Activated naive CD4-positive, alpha-beta T cell treated with anti-CD3 and anti-CD28 coated beads for 36 hours (primary cell): ENCODE measurements at regions not wholly inside any gene's neighbourhood (a gene's known extent, or its start where the extent isn't known, plus 50 kb on each side); places are given as distances from the start of the nearest gene placed in this dataset.

Experiments used
- CTCF ChIA-PET: fragments of 350-600 bp; sonication (Branson Sonifier 250); formaldehyde crosslinking; loops from one replicate; lab custom pipeline; 2021; ENCODE audit warnings: antibody characterized with exemption; lab: Charles Lee
- DNase-seq: peaks from one replicate; pipeline ENCODE4 v3.0.0-alpha.2; 2020
- H3K27ac Mint-ChIP-seq: one replicate; pipeline ENCODE4 v1.8.0; 2021; ENCODE audit warnings: mild to moderate bottlenecking, mixed read lengths
- H3K27me3 Mint-ChIP-seq: one replicate; pipeline ENCODE4 v1.8.0; 2021; ENCODE audit warnings: low read depth, mixed read lengths
- H3K36me3 Mint-ChIP-seq: one replicate; pipeline ENCODE4 v1.8.0; 2021; ENCODE audit warnings: low read depth, mixed read lengths
- H3K4me1 Mint-ChIP-seq: one replicate; pipeline ENCODE4 v1.8.0; 2021; ENCODE audit warnings: low read depth, mixed read lengths
- H3K4me3 Mint-ChIP-seq: one replicate; pipeline ENCODE4 v1.8.0; 2021; ENCODE audit warnings: mild to moderate bottlenecking, moderate library complexity, mixed read lengths
- H3K9me3 Mint-ChIP-seq: one replicate; pipeline ENCODE4 v1.8.0; 2021; ENCODE audit warnings: mixed read lengths
- intact Hi-C: fragments of 100-400 bp; cut with micrococcal nuclease; formaldehyde crosslinking; loops from one replicate; pipeline ENCODE4 v1.15.1; 2023

DNA sequence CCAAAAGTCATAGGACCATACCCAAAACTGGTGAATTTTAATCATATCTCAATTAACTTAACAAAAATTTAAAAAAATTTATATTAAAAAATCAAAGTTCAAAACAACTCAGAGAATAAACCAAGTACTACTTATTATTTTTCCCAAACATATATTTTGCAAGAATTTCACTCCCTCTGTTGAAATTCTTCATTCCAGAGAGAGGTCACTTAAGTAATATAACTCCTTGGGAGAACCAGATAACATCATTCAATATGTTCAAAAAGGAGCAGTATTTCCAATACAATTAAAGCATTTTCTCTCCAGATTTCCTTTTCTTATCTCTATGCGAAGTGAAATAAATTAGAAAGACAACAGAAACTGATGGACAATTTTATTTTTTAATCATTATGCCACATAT, 165.9 kb upstream of the RND3 start:
- no peak overlapping the region for H3K27ac Mint-ChIP-seq
- no peaks in the 10 kb centered on the region for H3K27me3 Mint-ChIP-seq

DNA sequence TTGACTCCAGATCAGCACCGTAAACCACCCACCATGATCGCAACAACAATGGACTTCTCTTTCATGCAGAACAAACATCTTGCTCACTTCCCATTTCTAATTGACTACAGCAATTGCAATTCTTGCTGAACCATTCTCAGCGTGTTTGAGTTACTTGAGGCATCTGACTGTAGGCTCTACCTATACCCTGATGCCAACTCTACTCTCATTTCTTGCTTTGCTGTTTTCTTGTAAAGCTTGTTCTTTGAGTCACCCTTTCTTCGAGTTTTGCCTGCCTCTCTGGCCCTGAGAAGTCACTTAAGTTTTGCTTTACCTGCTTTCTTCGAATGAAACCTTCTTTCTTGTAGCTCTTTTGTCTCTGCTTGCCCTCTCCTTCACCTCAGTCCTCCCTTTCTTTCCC, 160.5 kb upstream of the RND3 start:
- Mint-ChIP-seq H3K36me3 (no peaks in the 10 kb centered on the region), H3K4me1 (no peaks in the 10 kb centered on the region), H3K9me3 (no peaks in the 10 kb centered on the region), H3K27ac (no peak overlapping the region), H3K27me3 (no peaks in the 10 kb centered on the region), H3K4me3 (no peak overlapping the region)
- intact Hi-C loops: no loop called here
- no peak for DNase-seq
- CTCF ChIA-PET: no interaction called here

More for the DNA sequence above, 165.9 kb upstream of the RND3 start:
- Mint-ChIP-seq H3K9me3 (peaks cover 2% of the 10 kb centered on the region), H3K4me1 (no peaks in the 10 kb centered on the region), H3K36me3 (no peaks in the 10 kb centered on the region), H3K4me3 (no peak overlapping the region)
- intact Hi-C loops: no loop called here
- CTCF ChIA-PET: no interaction called here
- DNase-seq: no peak

DNA sequence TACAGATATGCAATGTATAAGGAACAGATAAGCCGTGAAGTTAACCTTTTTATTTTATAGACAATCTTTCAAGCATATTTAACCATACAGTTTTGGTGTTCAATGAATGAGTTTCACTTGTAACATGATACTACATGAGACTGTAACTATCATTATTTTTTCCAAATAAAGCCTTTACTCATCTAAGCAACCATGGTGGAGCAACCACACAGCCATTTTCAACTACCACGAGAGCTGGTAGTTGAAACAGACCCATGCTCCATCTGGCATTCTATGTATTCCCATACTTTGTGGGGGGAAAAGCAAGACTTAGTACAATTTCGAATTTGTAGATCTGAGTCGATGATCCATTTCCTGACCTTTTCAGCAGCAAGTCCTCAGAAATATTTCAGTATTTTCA, 159.3 kb upstream of the RND3 start:
- Mint-ChIP-seq H3K27me3 (no peaks in the 10 kb centered on the region), H3K27ac (no peak overlapping the region), H3K36me3 (no peaks in the 10 kb centered on the region), H3K9me3 (no peaks in the 10 kb centered on the region), H3K4me1 (no peaks in the 10 kb centered on the region), H3K4me3 (no peak overlapping the region)
- CTCF ChIA-PET: no interaction called here
- intact Hi-C loops: no loop called here
- no peak for DNase-seq

DNA sequence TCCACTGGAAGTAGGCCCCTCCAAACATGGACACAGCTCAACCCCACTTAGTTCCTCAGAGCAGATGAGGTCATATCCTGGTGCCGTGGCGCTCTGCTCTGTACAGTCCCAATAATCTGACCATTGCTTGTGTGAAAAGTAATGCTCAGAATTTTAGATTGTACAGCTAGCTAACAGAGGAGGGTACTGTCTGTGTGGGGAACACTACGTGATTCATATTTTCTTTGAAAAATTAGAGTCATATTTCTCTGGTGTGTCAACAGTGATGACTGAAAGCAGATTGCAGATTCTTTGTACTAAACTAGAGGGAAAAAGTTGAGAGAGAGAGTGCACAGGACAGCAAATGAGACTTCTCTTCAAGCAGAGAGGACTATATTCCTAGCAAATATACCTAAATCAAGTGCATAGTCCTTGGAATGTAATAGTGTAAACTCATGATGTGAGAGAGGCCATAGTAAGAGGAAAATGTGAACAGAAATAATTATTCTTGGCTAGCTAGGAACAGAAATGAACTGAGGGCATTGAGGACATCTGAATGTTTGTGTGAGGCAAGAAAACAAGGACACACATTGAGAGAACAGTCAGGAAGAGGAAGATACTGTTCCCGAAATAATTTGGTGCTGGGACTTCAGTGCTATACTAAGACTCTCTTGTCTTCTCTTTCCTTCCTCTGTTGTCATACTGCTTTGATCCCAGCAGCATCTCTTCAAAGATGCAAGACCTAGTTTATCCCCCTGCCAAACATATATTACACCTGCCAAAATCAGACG, 157.0 kb upstream of the RND3 start:
- DNase-seq: no peak
- no peaks in the 10 kb centered on the region for H3K9me3 Mint-ChIP-seq
- H3K4me1 Mint-ChIP-seq: no peaks in the 10 kb centered on the region
- no peak overlapping the region for H3K27ac Mint-ChIP-seq
- H3K36me3 Mint-ChIP-seq: no peaks in the 10 kb centered on the region
- no peaks in the 10 kb centered on the region for H3K27me3 Mint-ChIP-seq
- intact Hi-C loops: no loop called here
- CTCF ChIA-PET: no interaction called here
- H3K4me3 Mint-ChIP-seq: no peak overlapping the region

GRCh38 chr2:150643114-150643725, 155.8 kb upstream of the RND3 start:
- intact Hi-C loops: no loop called here
- H3K9me3 Mint-ChIP-seq: no peaks in the 10 kb centered on the region
- CTCF ChIA-PET: no interaction called here
- H3K36me3 Mint-ChIP-seq: no peaks in the 10 kb centered on the region
- H3K27me3 Mint-ChIP-seq: no peaks in the 10 kb centered on the region
- no peaks in the 10 kb centered on the region for H3K4me1 Mint-ChIP-seq
- no peak overlapping the region for H3K27ac Mint-ChIP-seq
- DNase-seq: no peak
- H3K4me3 Mint-ChIP-seq: no peak overlapping the region

DNA sequence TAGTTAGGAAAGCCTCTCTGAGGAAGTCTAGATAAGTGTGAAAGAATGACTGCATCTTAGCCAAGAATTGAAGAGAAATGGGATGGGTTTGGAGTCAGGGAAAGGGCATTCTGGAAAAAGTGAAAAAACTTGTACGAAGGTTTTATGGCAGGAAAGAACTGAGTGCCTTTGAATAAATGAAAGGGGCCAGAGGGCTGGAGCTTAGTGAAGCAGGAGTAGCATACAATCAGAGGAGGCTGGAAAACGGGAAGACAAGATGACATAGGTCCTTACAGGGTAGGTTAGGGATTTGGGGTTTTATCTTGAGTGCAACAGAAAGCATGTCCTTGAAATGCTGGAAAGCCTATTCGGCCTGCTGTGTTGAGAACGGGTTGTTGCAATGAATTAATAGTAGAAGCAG, 152.6 kb upstream of the RND3 start:
- CTCF ChIA-PET: no interaction called here
- Mint-ChIP-seq H3K36me3 (no peaks in the 10 kb centered on the region), H3K4me1 (no peaks in the 10 kb centered on the region), H3K27me3 (no peaks in the 10 kb centered on the region), H3K4me3 (no peak overlapping the region), H3K9me3 (no peaks in the 10 kb centered on the region), H3K27ac (no peak overlapping the region)
- intact Hi-C loops: no loop called here
- no peak for DNase-seq

- Mint-ChIP-seq H3K27ac (no peak overlapping the region), H3K27me3 (no peaks in the 10 kb centered on the region), H3K9me3 (no peaks in the 10 kb centered on the region), H3K4me1 (no peaks in the 10 kb centered on the region), H3K36me3 (no peaks in the 10 kb centered on the region), H3K4me3 (no peak overlapping the region)
- CTCF ChIA-PET: no interaction called here
- intact Hi-C loops: no loop called here
- no peak for DNase-seq
These were observed 151.9 kb upstream of the RND3 start for GRCh38 chr2:150639383-150639782.

GRCh38 chr2:150631236-150631821, 143.9 kb upstream of the RND3 start:
- H3K27me3 Mint-ChIP-seq: no peaks in the 10 kb centered on the region
- no peaks in the 10 kb centered on the region for H3K9me3 Mint-ChIP-seq
- no peak overlapping the region for H3K4me3 Mint-ChIP-seq
- H3K4me1 Mint-ChIP-seq: no peaks in the 10 kb centered on the region
- CTCF ChIA-PET: no interaction called here
- H3K27ac Mint-ChIP-seq: no peak overlapping the region
- H3K36me3 Mint-ChIP-seq: no peaks in the 10 kb centered on the region
- intact Hi-C loops: no loop called here
- DNase-seq: no peak

DNA sequence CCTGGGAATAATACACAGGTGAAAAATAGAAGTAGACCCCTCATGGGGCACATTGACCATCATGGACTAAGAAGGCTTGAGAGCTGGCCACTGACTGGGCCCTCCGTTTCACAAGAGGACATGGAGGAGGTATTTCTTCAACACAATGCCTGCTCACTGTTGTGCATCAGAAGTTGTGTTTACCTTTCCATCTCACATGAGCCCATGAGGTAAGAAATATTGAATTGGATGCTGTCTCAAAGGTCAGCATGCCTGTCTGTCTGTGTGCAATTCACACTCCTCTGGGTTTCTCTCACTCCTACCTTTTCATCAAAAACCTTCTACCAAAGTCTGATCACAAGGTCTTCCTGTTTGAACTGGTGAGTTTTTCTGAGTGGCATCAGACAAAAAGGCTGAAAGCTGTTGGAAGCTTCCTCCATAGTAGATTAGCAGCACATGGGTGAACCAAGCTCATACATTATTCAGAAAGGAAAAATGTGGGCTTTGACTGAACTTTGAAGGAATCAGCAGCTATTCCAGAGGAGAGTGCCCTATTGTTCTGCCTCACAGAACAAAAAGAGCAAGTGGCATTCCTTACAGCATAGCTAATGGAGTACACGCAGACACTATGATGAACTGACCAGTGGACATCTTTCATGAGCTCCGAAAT, 143.2 kb upstream of the RND3 start:
- no peak for DNase-seq
- intact Hi-C loops: no loop called here
- Mint-ChIP-seq H3K4me3 (no peak overlapping the region), H3K4me1 (no peaks in the 10 kb centered on the region), H3K27ac (no peak overlapping the region), H3K9me3 (no peaks in the 10 kb centered on the region), H3K27me3 (no peaks in the 10 kb centered on the region), H3K36me3 (no peaks in the 10 kb centered on the region)
- CTCF ChIA-PET: no interaction called here

- H3K27ac Mint-ChIP-seq: no peak overlapping the region
- CTCF ChIA-PET: no interaction called here
- no peaks in the 10 kb centered on the region for H3K4me1 Mint-ChIP-seq
- no peaks in the 10 kb centered on the region for H3K9me3 Mint-ChIP-seq
- intact Hi-C loops: no loop called here
- H3K4me3 Mint-ChIP-seq: no peak overlapping the region
- H3K27me3 Mint-ChIP-seq: no peaks in the 10 kb centered on the region
- no peak for DNase-seq
- no peaks in the 10 kb centered on the region for H3K36me3 Mint-ChIP-seq
These were observed 140.1 kb upstream of the RND3 start for GRCh38 chr2:150627526-150627925.

GRCh38 chr2:150626934-150627411, 139.5 kb upstream of the RND3 start:
- intact Hi-C loops: no loop called here
- H3K27me3 Mint-ChIP-seq: no peaks in the 10 kb centered on the region
- no peak overlapping the region for H3K4me3 Mint-ChIP-seq
- no peak overlapping the region for H3K27ac Mint-ChIP-seq
- no peaks in the 10 kb centered on the region for H3K9me3 Mint-ChIP-seq
- no peaks in the 10 kb centered on the region for H3K36me3 Mint-ChIP-seq
- CTCF ChIA-PET: no interaction called here
- H3K4me1 Mint-ChIP-seq: no peaks in the 10 kb centered on the region
- no peak for DNase-seq

- no peaks in the 10 kb centered on the region for H3K4me1 Mint-ChIP-seq
- intact Hi-C loops: no loop called here
- no peak overlapping the region for H3K27ac Mint-ChIP-seq
- no peaks in the 10 kb centered on the region for H3K27me3 Mint-ChIP-seq
- H3K9me3 Mint-ChIP-seq: no peaks in the 10 kb centered on the region
- H3K36me3 Mint-ChIP-seq: no peaks in the 10 kb centered on the region
- CTCF ChIA-PET: no interaction called here
- DNase-seq: no peak
- no peak overlapping the region for H3K4me3 Mint-ChIP-seq
These were observed 138.3 kb upstream of the RND3 start for GRCh38 chr2:150625741-150626140.
